ENCODE measurements at regions not wholly inside any gene's neighbourhood (a gene's known extent, or its start where the extent isn't known, plus 50 kb on each side); places are given as distances from the start of the nearest gene placed in this dataset.

- H3K9me3 ChIP-seq (ENCODE audit: control insufficient read depth in 4 of 4, low read length in 3 of 4): no peaks in the 10 kb centered on the region
- H3K27ac ChIP-seq (ENCODE audit: low read depth in 1 of 2, low read length in 2 of 2): no peak overlapping the region
- peaks cover 0 to 5% (median 0%) of the 10 kb centered on the region in 4 donors for H3K27me3 ChIP-seq (ENCODE audit: control insufficient read depth in 4 of 4, insufficient read depth in 4 of 4, low read length in 3 of 4)
- no peaks in the 10 kb centered on the region for H3K36me3 ChIP-seq (ENCODE audit: control insufficient read depth in 4 of 4, insufficient read depth in 3 of 4, low read depth in 1 of 4, low read length in 3 of 4)
- DNase-seq (ENCODE audit: low spot score): no peak
- no peak for TF ChIP-seq SP1 (IDR thresholded peaks at IDR 0.05)
- no peak for TF ChIP-seq GABPA (IDR thresholded peaks at IDR 0.05 in 1 of 2, conservative IDR thresholded peaks at IDR 0.05 in 1 of 2)
- TF ChIP-seq FOXA1 (IDR thresholded peaks at IDR 0.05): no peak
- TF ChIP-seq HNF4A (conservative IDR thresholded peaks at IDR 0.05): no peak
- TF ChIP-seq, protein P1, sequence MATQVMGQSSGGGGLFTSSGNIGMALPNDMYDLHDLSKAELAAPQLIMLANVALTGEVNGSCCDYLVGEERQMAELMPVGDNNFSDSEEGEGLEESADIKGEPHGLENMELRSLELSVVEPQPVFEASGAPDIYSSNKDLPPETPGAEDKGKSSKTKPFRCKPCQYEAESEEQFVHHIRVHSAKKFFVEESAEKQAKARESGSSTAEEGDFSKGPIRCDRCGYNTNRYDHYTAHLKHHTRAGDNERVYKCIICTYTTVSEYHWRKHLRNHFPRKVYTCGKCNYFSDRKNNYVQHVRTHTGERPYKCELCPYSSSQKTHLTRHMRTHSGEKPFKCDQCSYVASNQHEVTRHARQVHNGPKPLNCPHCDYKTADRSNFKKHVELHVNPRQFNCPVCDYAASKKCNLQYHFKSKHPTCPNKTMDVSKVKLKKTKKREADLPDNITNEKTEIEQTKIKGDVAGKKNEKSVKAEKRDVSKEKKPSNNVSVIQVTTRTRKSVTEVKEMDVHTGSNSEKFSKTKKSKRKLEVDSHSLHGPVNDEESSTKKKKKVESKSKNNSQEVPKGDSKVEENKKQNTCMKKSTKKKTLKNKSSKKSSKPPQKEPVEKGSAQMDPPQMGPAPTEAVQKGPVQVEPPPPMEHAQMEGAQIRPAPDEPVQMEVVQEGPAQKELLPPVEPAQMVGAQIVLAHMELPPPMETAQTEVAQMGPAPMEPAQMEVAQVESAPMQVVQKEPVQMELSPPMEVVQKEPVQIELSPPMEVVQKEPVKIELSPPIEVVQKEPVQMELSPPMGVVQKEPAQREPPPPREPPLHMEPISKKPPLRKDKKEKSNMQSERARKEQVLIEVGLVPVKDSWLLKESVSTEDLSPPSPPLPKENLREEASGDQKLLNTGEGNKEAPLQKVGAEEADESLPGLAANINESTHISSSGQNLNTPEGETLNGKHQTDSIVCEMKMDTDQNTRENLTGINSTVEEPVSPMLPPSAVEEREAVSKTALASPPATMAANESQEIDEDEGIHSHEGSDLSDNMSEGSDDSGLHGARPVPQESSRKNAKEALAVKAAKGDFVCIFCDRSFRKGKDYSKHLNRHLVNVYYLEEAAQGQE (IDR thresholded peaks at IDR 0.05): no peak
- TF ChIP-seq NR2F2 (IDR thresholded peaks at IDR 0.05): no peak
- TF ChIP-seq RAD21 (IDR thresholded peaks at IDR 0.05): no peak
- TF ChIP-seq EGR1 (IDR thresholded peaks at IDR 0.05; ENCODE audit: low read depth in 2 of 2): no peak
- TF ChIP-seq HNF4G (IDR thresholded peaks at IDR 0.05): no peak
- WGBS: 64% methylated on average over 7 of the region's 7 CpGs
- H3K4me3 ChIP-seq (ENCODE audit: low read depth in 1 of 3, low read length in 3 of 3): no peak overlapping the region
- no peaks in the 10 kb centered on the region for H3K4me1 ChIP-seq (ENCODE audit: control insufficient read depth in 4 of 4, insufficient read depth in 4 of 4, low read length in 3 of 4)
- no peak overlapping the region for H3K9ac ChIP-seq (ENCODE audit: low read depth in 1 of 2, low read length in 2 of 2)
Observed at GRCh38 chr3:135812057-135812456, 153.5 kb upstream of the PPP2R3A start.

DNA sequence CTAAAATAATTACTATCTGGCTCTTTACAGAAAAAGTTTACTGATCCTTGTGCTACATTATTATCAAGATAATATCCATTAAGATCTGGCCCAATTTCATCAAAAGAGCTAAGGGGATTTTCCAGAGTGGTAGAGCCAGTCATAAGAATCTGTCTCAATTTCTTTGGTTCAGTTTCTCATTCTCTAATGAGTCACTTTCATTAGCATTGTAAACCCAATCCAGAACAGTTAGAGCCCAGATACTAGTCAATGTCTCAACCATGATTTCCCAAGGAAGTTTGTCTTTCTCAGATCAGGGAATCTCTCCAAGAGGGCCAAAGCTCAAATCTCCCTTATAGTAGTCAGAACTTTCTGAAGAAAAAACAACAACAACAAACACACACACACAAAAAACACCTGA is 131.1 kb upstream of the PPP2R3A start:
- H3K27me3 ChIP-seq (ENCODE audit: control insufficient read depth in 4 of 4, insufficient read depth in 4 of 4, low read length in 3 of 4): peaks cover 0 to 4% (median 0%) of the 10 kb centered on the region in 4 donors
- H3K9me3 ChIP-seq (ENCODE audit: control insufficient read depth in 4 of 4, low read length in 3 of 4): no peaks in the 10 kb centered on the region
- DNase-seq (ENCODE audit: low spot score): no peak
- H3K27ac ChIP-seq (ENCODE audit: low read depth in 1 of 2, low read length in 2 of 2): no peak overlapping the region
- no peaks in the 10 kb centered on the region for H3K4me1 ChIP-seq (ENCODE audit: control insufficient read depth in 4 of 4, insufficient read depth in 4 of 4, low read length in 3 of 4)
- no peak overlapping the region for H3K9ac ChIP-seq (ENCODE audit: low read depth in 1 of 2, low read length in 2 of 2)
- no peak for TF ChIP-seq NR2F2 (IDR thresholded peaks at IDR 0.05)
- TF ChIP-seq GABPA (IDR thresholded peaks at IDR 0.05 in 1 of 2, conservative IDR thresholded peaks at IDR 0.05 in 1 of 2): no peak
- no peak for TF ChIP-seq FOXA2 (IDR thresholded peaks at IDR 0.05)
- TF ChIP-seq, protein P1 (IDR thresholded peaks at IDR 0.05): no peak
- TF ChIP-seq TAF1 (conservative IDR thresholded peaks at IDR 0.05): no peak
- no peak for TF ChIP-seq RAD21 (IDR thresholded peaks at IDR 0.05)
- TF ChIP-seq JUND (IDR thresholded peaks at IDR 0.05): no peak
- no peak for TF ChIP-seq YY1 (IDR thresholded peaks at IDR 0.05)
- no peak for TF ChIP-seq MAX (IDR thresholded peaks at IDR 0.05)
- no peak for TF ChIP-seq EGR1 (IDR thresholded peaks at IDR 0.05; ENCODE audit: low read depth in 2 of 2)
- no peak for TF ChIP-seq RXRA (IDR thresholded peaks at IDR 0.05)
- no peak overlapping the region for H3K4me3 ChIP-seq (ENCODE audit: low read depth in 1 of 3, low read length in 3 of 3)
- H3K36me3 ChIP-seq (ENCODE audit: control insufficient read depth in 4 of 4, insufficient read depth in 3 of 4, low read depth in 1 of 4, low read length in 3 of 4): no peaks in the 10 kb centered on the region

Measured in liver (tissue), 7 donors.